HEK293 (cell line): ENCODE measurements at regions not wholly inside any gene's neighbourhood (a gene's known extent, or its start where the extent isn't known, plus 50 kb on each side); places are given as distances from the start of the nearest gene placed in this dataset.

Experiments used
- RBAK ChIP-seq: fragments of 450-650 bp; formaldehyde crosslinking; IDR thresholded peaks from 2 replicates; pipeline ENCODE4 v1.5.1; 2016; ENCODE audit warnings: missing biosample characterization, missing genetic modification characterization
- SETDB1 ChIP-seq: IDR thresholded peaks from one replicate; pipeline ENCODE4 v1.6.1; 2017; ENCODE audit warnings: mild to moderate bottlenecking, low read length, moderate library complexity, mixed read lengths; ENCODE audit not compliant: insufficient read length
- ZNF174 ChIP-seq: fragments of 450-650 bp; formaldehyde crosslinking; IDR thresholded peaks from 2 replicates; pipeline ENCODE4 v1.5.0; 2017; ENCODE audit warnings: missing biosample characterization, mild to moderate bottlenecking, missing genetic modification characterization
- ZNF274 ChIP-seq, 2 experiments: fragments of 200-500 bp in 1 of 2; fragments of 450-650 bp in 1 of 2; sonication (Bioruptor generic) in 1 of 2; formaldehyde crosslinking in 1 of 2; IDR thresholded peaks; 2 replicates each; pipeline versions ENCODE4 v1.5.1 to v1.6.1; 2014 to 2016; ENCODE audit warnings: borderline replicate concordance in 1 of 2, inconsistent platforms in 1 of 2, low read length in 1 of 2, missing biosample characterization in 1 of 2, missing genetic modification characterization in 1 of 2
- TF ChIP-seq, protein P1 (sequence below): fragments of 450-650 bp; formaldehyde crosslinking; IDR thresholded peaks from 2 replicates; pipeline ENCODE4 v1.5.1; 2016; ENCODE audit warnings: missing biosample characterization, missing genetic modification characterization

DNA sequence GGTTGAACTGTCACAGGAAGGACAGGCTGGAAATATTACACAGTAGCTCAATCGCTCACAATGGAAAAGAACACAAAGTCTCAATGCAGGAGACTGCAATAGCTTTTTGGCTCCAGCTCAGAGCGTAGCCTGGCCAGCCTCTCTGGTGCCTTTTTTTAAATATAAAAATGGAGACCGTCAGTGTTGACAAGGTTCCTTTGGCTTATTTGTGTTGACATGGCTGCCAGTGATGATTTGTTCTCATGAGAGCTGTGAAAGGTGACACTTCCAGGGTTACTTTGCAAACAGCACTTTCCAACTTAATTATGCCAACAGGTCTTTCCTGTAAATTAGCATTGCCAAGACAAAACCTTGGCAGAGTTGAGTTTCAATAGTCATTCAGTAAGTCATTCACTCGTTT, 70.8 kb downstream of the KCNE4 start:
- no peak for TF ChIP-seq ZNF174 (tag by site-specific recombination)
- TF ChIP-seq, protein P1, sequence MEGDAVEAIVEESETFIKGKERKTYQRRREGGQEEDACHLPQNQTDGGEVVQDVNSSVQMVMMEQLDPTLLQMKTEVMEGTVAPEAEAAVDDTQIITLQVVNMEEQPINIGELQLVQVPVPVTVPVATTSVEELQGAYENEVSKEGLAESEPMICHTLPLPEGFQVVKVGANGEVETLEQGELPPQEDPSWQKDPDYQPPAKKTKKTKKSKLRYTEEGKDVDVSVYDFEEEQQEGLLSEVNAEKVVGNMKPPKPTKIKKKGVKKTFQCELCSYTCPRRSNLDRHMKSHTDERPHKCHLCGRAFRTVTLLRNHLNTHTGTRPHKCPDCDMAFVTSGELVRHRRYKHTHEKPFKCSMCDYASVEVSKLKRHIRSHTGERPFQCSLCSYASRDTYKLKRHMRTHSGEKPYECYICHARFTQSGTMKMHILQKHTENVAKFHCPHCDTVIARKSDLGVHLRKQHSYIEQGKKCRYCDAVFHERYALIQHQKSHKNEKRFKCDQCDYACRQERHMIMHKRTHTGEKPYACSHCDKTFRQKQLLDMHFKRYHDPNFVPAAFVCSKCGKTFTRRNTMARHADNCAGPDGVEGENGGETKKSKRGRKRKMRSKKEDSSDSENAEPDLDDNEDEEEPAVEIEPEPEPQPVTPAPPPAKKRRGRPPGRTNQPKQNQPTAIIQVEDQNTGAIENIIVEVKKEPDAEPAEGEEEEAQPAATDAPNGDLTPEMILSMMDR, result no peak
- no peak for TF ChIP-seq RBAK (tag by site-specific recombination)
- TF ChIP-seq SETDB1, result no peak
- TF ChIP-seq ZNF274 (IDR thresholded peaks at IDR 0.05; ENCODE audit: low read length), result no peak
- no peak for TF ChIP-seq ZNF274 (tag by site-specific recombination; IDR thresholded peaks at IDR 0.05; ENCODE audit: borderline replicate concordance)
